Activated CD8-positive, alpha-beta memory T cell treated with anti-CD3 and anti-CD28 coated beads, Interleukin-2, amount 10 ng/mL, durations not matched to agents 7 days and 5 days (primary cell): ENCODE measurements at regions not wholly inside any gene's neighbourhood (a gene's known extent, or its start where the extent isn't known, plus 50 kb on each side); places are given as distances from the start of the nearest gene placed in this dataset.
"Not testable (repeated sequence)": the region's sequence is repeated elsewhere in the genome, so short reads cannot be mapped to it uniquely, and the experiment has no call there.

ENCODE experiments used
- ATAC-seq: fragments of 150-1000 bp; cut with Tn5 transposase; one replicate; pipeline ENCODE4 v1.10.0; 2021; ENCODE audit warnings: moderate library complexity
- CTCF ChIA-PET: fragments of 350-600 bp; sonication (Branson Sonifier 250); formaldehyde crosslinking; loops from one replicate; lab custom pipeline; 2021; ENCODE audit warnings: antibody characterized with exemption; lab: Charles Lee
- DNase-seq: peaks from one replicate; pipeline ENCODE4 v3.0.0-alpha.2; 2020
- H3K27ac Mint-ChIP-seq: one replicate; pipeline ENCODE4 v1.8.0; 2021; ENCODE audit warnings: mild to moderate bottlenecking, mixed read lengths
- H3K27me3 Mint-ChIP-seq: one replicate; pipeline ENCODE4 v1.8.0; 2021; ENCODE audit warnings: mixed read lengths
- H3K36me3 Mint-ChIP-seq: one replicate; pipeline ENCODE4 v1.8.0; 2021; ENCODE audit warnings: mild to moderate bottlenecking, mixed read lengths
- H3K4me1 Mint-ChIP-seq: one replicate; pipeline ENCODE4 v1.8.0; 2021; ENCODE audit warnings: mixed read lengths
- H3K4me3 Mint-ChIP-seq: one replicate; pipeline ENCODE4 v1.8.0; 2021; ENCODE audit warnings: mild to moderate bottlenecking, moderate library complexity, mixed read lengths
- H3K9me3 Mint-ChIP-seq: one replicate; pipeline ENCODE4 v1.8.0; 2022; ENCODE audit warnings: low read depth, mixed read lengths

DNA sequence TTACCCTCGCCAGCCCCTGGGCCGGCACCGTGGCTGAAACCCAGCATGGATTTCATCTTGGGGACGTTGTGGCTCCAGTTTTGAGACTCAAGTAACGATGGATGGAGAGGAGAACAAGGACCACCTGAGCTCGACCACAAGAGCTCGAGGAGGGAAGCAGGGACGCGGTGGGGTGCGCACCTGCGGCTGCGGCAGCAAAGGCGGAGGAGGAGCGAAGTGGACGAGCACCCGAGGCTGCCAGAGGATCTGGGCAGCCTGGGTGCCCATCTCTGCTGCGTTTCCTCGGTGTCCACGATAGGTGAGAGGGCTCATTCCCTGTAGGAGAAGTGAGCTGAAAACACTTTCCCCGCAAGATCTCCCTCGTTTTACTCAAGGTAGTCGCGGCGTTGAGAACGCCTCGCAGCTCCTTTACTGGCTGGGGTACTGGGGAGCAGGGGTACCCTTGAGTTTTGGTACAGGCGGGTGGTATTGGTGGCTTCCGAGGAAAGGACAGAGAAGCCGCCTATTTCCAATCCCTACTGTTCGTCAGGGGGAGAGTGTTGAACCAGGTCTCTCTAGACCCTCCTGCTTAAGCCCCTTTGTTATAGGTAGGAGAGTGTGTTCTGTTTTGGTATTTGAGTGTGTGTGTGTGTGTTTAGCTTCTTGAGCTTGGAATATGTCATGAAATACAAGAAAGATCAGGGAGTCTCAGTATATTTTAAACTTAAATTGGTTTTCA is 137.7 kb downstream of the TRIM27 start:
- ATAC-seq (no peak), DNase-seq (no peak)
- H3K36me3 Mint-ChIP-seq: peaks cover 8% of the 10 kb centered on the region
- no peak overlapping the region for H3K4me3 Mint-ChIP-seq
- CTCF ChIA-PET: interaction anchor here (1.3 kb wide), 1 partner anchor 9 kb away, joined by 3 read pairs; no protein-coding TSS in a partner anchor
- peaks cover 85% of the 10 kb centered on the region for H3K27me3 Mint-ChIP-seq
- H3K9me3 Mint-ChIP-seq: no peaks in the 10 kb centered on the region
- no peak overlapping the region for H3K27ac Mint-ChIP-seq
- H3K4me1 Mint-ChIP-seq: peaks cover 18% of the 10 kb centered on the region

DNA sequence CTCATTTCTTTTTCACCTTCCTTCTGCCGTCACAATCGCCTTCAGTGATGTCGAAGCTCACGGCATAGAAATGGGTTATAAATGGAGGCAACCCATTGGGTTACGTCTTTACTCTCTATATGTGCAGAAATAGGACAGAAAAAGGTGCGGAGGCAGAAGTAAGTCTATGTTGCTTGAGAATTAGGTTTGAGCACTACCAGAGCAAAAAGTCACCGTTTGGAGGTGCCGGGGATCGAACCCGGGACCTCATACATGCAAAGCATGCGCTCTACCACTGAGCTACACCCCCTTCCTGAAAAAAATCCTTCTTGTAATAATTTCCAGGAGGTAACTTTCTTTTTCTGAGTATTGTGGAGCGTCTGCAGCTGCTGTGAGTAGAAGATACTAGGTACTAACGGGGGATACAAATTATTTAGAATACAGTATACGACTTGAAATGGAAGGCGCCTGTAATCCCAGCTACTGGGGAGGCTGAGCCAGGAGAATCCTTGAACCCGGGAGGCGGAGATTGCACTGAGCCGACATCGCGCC is 134.2 kb downstream of the TRIM27 start:
- CTCF ChIA-PET: no interaction called here
- peaks cover 84% of the 10 kb centered on the region for H3K27me3 Mint-ChIP-seq
- ATAC-seq (peak; percentile 27), DNase-seq (no peak)
- H3K27ac Mint-ChIP-seq: peak overlapping the region; percentile 29
- no peaks in the 10 kb centered on the region for H3K9me3 Mint-ChIP-seq
- peak overlapping the region; percentile 57 for H3K4me3 Mint-ChIP-seq
- H3K36me3 Mint-ChIP-seq: peaks cover 8% of the 10 kb centered on the region
- peaks cover 15% of the 10 kb centered on the region for H3K4me1 Mint-ChIP-seq

DNA sequence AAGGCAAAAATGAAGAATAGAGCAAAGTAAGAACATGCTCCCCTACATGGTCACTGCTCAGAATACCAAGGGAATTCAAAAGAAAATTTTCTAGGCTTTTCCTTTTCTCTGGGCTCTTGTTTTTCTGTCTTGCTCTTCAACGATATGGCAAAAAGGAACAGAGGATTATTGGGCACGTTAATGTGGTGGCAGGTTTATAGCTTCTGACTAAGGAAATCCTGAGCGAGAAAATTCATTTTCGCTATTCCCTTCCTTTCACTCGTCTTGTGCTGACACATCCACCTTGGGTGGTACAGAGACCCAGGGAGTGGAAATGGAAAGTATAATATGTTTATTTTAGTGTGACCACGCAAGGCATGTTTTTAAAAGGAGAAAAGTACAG is 132.8 kb downstream of the TRIM27 start:
- ATAC-seq (no peak), DNase-seq (no peak)
- Mint-ChIP-seq H3K36me3 (peaks cover 6% of the 10 kb centered on the region), H3K9me3 (no peaks in the 10 kb centered on the region), H3K4me3 (no peak overlapping the region), H3K4me1 (peaks cover 21% of the 10 kb centered on the region), H3K27ac (no peak overlapping the region), H3K27me3 (peaks cover 87% of the 10 kb centered on the region)
- CTCF ChIA-PET: no interaction called here

DNA sequence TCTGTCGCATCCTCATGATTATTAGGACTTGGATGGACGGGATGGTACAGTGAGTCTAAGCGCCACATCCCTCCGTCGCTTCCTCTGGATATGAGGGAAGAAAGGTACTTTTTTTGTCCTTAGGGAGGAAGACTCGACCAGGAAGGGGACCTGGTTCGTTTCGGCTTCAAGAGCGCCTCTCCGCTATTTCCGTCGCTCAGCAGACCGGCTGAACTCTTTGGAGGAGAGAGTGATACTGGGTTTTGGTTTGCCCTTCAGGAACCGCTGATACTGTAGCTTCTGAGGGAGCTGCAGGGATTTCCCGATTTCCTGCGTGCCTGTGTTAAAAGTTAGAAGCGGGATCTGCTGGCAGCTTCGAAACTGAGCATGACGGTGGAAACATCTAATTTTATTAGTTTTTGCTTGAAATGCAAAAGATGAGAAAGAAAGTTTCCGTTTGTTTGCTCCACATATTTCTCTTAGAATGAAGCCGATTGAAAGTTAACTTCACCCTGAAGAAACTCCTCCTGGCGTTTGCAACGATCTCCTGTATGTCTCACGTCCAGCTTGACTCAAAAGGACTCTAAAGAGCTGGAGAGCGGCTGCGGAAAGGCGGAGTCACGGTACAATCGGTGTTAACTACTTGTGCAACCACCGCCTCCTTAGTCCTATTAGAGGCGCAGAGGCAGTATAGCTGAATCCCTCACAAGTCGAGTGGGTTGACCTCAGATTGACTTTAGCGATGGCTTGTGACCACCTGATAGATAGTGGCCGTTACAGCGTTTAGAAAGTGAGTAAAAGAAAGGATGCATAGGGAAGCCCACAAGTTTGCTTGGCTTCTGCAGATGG is 129.4 kb downstream of the TRIM27 start:
- ATAC-seq: no peak
- H3K4me3 Mint-ChIP-seq: peak overlapping the region; percentile 23
- CTCF ChIA-PET: interaction anchor here (2.0 kb wide), 1 partner anchor 43 kb away, joined by 4 read pairs; no protein-coding TSS in a partner anchor
- no peak for DNase-seq
- peaks cover 80% of the 10 kb centered on the region for H3K27me3 Mint-ChIP-seq
- H3K4me1 Mint-ChIP-seq: peaks cover 22% of the 10 kb centered on the region
- peak overlapping the region; percentile 3 for H3K27ac Mint-ChIP-seq
- H3K36me3 Mint-ChIP-seq: peaks cover 3% of the 10 kb centered on the region
- no peaks in the 10 kb centered on the region for H3K9me3 Mint-ChIP-seq

DNA sequence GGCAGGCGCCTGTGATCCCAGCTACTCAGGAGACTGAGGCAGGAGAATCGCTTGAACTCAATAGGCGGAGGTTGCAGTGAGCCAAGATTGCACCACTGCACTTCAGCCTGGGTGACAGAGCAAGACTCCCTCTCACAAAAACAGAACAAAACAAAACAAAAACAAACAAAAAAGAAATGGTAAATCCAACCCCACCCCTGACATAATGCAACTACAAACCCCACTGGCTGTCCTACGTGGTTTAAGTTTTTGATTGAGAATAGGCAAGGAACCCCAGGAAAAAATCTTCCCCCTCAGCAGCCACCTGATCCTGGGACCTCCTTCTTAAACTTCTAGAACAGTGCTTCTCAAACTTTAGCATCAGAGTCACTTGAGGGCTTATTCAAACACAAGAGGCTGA is 123.1 kb downstream of the TRIM27 start:
- H3K27ac Mint-ChIP-seq, H3K4me3 Mint-ChIP-seq, DNase-seq, ATAC-seq, H3K36me3 Mint-ChIP-seq, H3K9me3 Mint-ChIP-seq: not testable (repeated sequence)
- Mint-ChIP-seq H3K4me1 (peaks cover 23% of the 10 kb centered on the region), H3K27me3 (peaks cover 70% of the 10 kb centered on the region)
- CTCF ChIA-PET: interaction anchor here (1.5 kb wide), 1 partner anchor 37 kb away, joined by 4 read pairs; no protein-coding TSS in a partner anchor

DNA sequence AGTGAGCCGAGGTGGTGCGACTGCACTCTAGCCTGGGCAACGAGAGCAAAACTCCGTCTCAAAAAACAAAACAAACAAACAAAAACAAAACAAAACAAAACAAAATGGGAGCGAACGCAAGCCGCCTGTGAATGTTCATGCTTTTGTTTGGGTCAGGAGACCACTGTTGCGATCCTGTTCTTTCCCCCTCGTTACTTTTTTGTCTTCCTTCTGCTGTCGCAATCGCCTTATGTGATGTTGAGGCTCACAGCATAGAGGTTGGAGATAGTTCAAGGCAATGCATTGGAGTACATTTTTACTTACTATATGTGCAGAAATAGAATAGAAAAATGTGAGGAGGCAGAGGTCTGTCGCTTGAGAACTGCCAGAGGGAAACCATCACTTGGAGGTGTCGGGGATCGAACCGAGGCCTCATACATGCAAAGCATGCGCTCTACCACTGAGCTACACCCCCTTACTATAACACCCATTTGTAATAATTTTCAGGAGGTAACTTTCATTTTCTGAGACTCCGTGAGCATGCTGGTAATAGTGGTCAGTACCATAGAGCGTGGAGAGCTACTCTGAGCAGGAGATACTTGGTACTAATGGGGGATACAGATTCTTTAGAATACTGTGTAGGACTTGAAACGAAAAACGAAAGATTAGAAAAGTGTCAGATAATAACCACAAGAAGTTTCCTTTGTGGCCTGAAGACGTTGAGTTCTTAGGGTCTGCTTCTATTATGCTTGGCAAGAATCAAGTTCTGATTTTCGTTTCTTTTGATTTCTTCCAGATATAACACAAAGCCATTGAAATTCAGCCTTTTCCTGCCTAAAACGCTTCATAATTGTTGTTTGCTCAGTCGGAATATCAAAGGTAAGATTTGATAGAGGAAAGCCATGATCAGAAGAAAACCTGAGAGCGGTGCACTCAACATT is 121.1 kb downstream of the TRIM27 start:
- H3K36me3 Mint-ChIP-seq: peaks cover 2% of the 10 kb centered on the region
- peaks cover 67% of the 10 kb centered on the region for H3K27me3 Mint-ChIP-seq
- no peak overlapping the region for H3K27ac Mint-ChIP-seq
- CTCF ChIA-PET: no interaction called here
- DNase-seq: no peak
- H3K4me3 Mint-ChIP-seq: peak overlapping the region; percentile 19
- no peaks in the 10 kb centered on the region for H3K9me3 Mint-ChIP-seq
- peaks cover 16% of the 10 kb centered on the region for H3K4me1 Mint-ChIP-seq
- ATAC-seq: peak; percentile 33

DNA sequence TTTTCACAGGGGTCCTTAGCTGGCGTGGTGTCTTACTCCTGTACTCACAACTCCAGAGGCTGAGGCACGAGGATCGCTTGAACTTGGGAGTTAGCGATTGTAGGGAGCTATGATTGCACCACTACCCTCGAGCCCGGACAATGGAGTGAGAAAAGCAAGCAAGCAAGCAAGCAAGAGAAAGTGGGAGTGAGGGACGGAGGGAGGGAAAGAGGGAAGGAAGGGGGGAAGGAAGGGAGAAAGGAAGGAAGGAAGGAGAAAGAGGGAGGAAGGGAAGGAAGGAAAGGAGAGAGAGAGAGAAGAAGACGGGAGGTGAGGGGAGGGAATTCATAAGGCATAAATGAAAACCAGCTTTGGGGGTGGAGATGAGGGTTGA is 120.5 kb downstream of the TRIM27 start:
- no peak for ATAC-seq
- Mint-ChIP-seq H3K27ac (no peak overlapping the region), H3K4me3 (no peak overlapping the region), H3K27me3 (peaks cover 69% of the 10 kb centered on the region), H3K4me1 (peaks cover 19% of the 10 kb centered on the region), H3K36me3 (peaks cover 4% of the 10 kb centered on the region), H3K9me3 (no peaks in the 10 kb centered on the region)
- CTCF ChIA-PET: no interaction called here
- DNase-seq: no peak

DNA sequence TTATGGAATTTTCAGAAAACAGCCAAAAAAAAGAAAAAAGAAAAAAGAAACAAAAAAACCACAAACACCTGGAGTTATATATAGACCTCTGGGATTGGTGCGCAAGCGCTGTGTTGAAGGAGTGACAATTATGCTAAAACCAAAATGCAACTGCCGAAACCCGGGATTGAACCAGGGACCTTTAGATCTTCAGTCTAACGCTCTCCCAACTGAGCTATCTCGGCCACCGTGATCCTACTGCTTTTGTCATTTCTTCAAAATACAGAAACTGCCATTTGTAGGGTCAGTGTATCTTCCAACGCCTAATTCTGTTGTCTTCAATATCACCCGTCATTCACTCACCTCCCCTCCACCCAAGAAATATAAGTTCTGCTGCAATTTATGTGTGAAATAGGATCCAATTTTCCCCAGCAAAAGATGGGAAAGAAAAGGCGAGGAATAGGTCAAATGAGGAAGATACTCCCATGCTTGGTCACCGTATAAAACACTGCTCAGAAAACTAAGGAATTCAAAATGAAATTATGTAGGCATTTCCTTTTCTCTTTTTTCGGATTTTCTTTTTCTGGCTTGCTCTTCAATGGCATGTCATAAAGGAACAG is 116.0 kb downstream of the TRIM27 start:
- H3K4me3 Mint-ChIP-seq: peak overlapping the region; percentile 17
- CTCF ChIA-PET: interaction anchor here (1.2 kb wide), 1 partner anchor 208 kb away, joined by 3 read pairs; no protein-coding TSS in a partner anchor
- no peak for ATAC-seq

DNA sequence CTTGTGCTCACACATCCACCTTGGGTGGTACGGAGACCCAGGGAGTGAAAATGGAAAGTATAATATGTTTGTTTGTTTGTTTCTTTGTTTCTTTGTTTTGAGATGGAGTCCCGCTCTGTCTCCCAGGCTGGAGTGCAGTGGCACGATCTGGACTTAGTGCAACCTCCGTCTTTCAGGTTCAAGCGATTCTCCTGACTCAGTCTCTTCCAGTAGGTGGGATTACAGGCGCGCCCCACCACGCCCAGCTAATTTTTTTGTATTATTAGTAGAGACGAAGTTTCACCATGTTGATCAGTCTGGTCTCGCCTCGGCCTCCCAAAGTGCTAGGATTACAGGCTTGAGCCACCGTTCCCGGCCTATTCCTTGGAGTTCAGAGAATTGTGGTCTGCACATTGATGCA is 115.4 kb downstream of the TRIM27 start:
- no peak overlapping the region for H3K4me3 Mint-ChIP-seq
- H3K36me3 Mint-ChIP-seq: peaks cover 6% of the 10 kb centered on the region
- peaks cover 85% of the 10 kb centered on the region for H3K27me3 Mint-ChIP-seq
- peaks cover 2% of the 10 kb centered on the region for H3K9me3 Mint-ChIP-seq
- CTCF ChIA-PET: no interaction called here
- H3K27ac Mint-ChIP-seq: no peak overlapping the region
- H3K4me1 Mint-ChIP-seq: peaks cover 16% of the 10 kb centered on the region
- DNase-seq (no peak), ATAC-seq (no peak)

More for the DNA sequence above, 116.0 kb downstream of the TRIM27 start:
- peaks cover 4% of the 10 kb centered on the region for H3K36me3 Mint-ChIP-seq
- H3K27ac Mint-ChIP-seq: no peak overlapping the region
- H3K9me3 Mint-ChIP-seq: no peaks in the 10 kb centered on the region
- H3K27me3 Mint-ChIP-seq: peaks cover 85% of the 10 kb centered on the region
- H3K4me1 Mint-ChIP-seq: peaks cover 20% of the 10 kb centered on the region
- peak; percentile 46 for DNase-seq

DNA sequence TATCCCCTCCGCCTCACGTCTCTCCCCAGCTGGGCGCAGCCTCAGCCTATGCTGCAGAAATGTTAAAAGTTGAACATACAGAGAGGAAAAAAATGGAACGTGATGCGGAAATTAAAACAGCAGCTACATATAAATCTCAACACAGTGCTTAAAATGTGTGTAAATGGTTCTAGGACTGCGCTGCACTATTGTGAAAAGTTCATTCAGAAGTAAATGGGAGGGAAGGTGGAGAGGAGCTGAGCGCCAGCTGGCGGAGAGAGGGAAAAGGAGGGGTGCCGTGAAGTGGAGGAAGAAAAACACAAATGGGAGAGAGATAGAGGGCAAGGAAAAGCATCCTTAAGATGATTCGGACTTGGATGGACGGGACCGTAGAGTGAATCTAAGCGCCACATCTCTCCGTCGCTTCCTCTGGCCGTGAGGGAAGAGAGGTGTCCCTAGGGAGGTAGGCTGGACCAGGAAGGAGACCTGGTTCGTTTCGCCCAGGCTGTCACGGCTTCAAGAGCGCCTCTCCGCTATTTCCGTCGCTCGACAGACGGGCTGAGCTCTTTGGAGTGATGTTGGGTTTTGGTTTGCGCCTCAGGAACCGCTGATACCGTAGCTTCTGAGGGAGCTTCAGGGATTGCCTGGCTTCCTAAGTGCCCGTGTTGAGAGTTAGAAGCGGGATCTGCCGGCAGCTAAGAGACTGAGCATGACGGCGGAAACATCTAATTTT is 113.7 kb downstream of the TRIM27 start:
- ATAC-seq (no peak), DNase-seq (no peak)
- H3K27ac Mint-ChIP-seq: peak overlapping the region; percentile 59
- H3K4me3 Mint-ChIP-seq: peak overlapping the region; percentile 25
- H3K36me3 Mint-ChIP-seq: peaks cover 4% of the 10 kb centered on the region
- H3K27me3 Mint-ChIP-seq: peaks cover 89% of the 10 kb centered on the region
- peaks cover 13% of the 10 kb centered on the region for H3K4me1 Mint-ChIP-seq
- CTCF ChIA-PET: no interaction called here
- peaks cover 2% of the 10 kb centered on the region for H3K9me3 Mint-ChIP-seq

DNA sequence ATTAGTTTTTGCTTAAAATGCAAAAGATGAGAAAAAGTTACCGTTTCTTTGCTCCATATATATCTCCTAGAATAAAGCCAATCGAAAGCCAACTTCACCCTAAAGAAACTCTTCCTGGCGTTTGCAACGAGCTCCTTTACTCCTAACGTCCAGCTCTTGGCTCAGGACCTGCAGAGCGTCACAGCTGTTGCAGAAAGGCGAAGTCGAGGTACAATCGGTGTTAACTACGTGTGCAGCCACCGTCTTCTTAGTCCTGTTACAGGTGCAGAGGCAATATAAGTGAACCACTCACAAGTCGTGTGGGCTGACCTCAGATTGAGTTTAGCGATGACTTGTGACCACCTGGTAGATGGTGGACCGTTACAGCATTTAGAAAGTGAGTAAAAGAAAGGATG is 113.1 kb downstream of the TRIM27 start:
- peaks cover 2% of the 10 kb centered on the region for H3K9me3 Mint-ChIP-seq
- H3K27me3 Mint-ChIP-seq: peaks cover 94% of the 10 kb centered on the region
- CTCF ChIA-PET: no interaction called here
- ATAC-seq (no peak), DNase-seq (no peak)
- H3K27ac Mint-ChIP-seq: peak overlapping the region; percentile 54
- H3K36me3 Mint-ChIP-seq: peaks cover 4% of the 10 kb centered on the region
- no peak overlapping the region for H3K4me3 Mint-ChIP-seq
- peaks cover 13% of the 10 kb centered on the region for H3K4me1 Mint-ChIP-seq

DNA sequence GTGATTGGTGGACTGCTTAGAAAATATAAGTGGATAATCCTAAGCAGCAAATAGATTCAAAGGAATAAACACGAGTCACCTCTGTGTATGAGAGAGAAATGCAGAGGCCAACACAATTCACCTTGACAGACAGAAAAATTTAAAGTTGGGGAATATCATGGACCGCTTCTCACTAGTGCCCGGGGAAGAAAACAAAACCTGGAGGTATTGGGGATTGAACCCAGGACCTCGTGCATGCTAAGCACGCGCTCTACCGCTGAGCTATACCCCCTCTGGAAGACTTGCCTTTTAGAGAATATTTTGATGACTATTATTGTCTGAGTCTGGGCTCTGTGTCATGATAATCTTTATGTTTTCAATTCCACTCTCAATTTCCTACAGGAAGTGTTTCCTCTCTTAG is 111.9 kb downstream of the TRIM27 start:
- peaks cover 17% of the 10 kb centered on the region for H3K4me1 Mint-ChIP-seq
- no peak overlapping the region for H3K4me3 Mint-ChIP-seq
- H3K27me3 Mint-ChIP-seq: peaks cover 96% of the 10 kb centered on the region
- H3K36me3 Mint-ChIP-seq: peaks cover 4% of the 10 kb centered on the region
- ATAC-seq (no peak), DNase-seq (no peak)
- H3K27ac Mint-ChIP-seq: no peak overlapping the region
- H3K9me3 Mint-ChIP-seq: peaks cover 2% of the 10 kb centered on the region
- CTCF ChIA-PET: no interaction called here
